CD4-positive, alpha-beta memory T cell (primary cell): ENCODE measurements at regions not wholly inside any gene's neighbourhood (a gene's known extent, or its start where the extent isn't known, plus 50 kb on each side); places are given as distances from the start of the nearest gene placed in this dataset. TPM values are rescaled to one million over a fixed set of nuclear protein-coding genes. Genes with fewer than 3 reads are reported as not detected.

Experiments
- CTCF ChIA-PET: fragments of 350-600 bp; sonication (Branson Sonifier 250); formaldehyde crosslinking; loops from one replicate; lab custom pipeline; 2021; ENCODE audit warnings: inconsistent platforms; ENCODE audit not compliant: partially characterized antibody; lab: Charles Lee
- POLR2A ChIA-PET: fragments of 350-600 bp; sonication (Branson Sonifier 250); formaldehyde crosslinking; loops from one replicate; lab custom pipeline; 2021; ENCODE audit not compliant: partially characterized antibody; lab: Charles Lee
- DNase-seq, 5 donors: peaks; one replicate each; pipeline versions ENCODE4 v3.0.0 to v3.0.0-alpha.2; 2020 to 2022; ENCODE audit warnings: mixed read lengths in 1 of 5
- H3K27ac ChIP-seq: one replicate; pipeline ENCODE4 v1.7.0; 2013; ENCODE audit warnings: low read depth, low read length
- H3K27me3 ChIP-seq: 2 replicates; pipeline ENCODE4 v1.7.0; 2013; ENCODE audit warnings: mild to moderate bottlenecking, low read length, moderate library complexity; ENCODE audit not compliant: insufficient read depth
- H3K36me3 ChIP-seq: 2 replicates; pipeline ENCODE4 v1.7.0; 2013; ENCODE audit warnings: mild to moderate bottlenecking, low read length, moderate library complexity; ENCODE audit not compliant: insufficient read depth
- H3K4me1 ChIP-seq: 2 replicates; pipeline ENCODE4 v1.7.0; 2013; ENCODE audit warnings: mild to moderate bottlenecking, low read length, moderate library complexity; ENCODE audit not compliant: insufficient read depth
- H3K4me3 ChIP-seq, 2 donors: one replicate each; pipeline ENCODE4 v1.7.0; 2013; ENCODE audit warnings: low read length in 2 of 2, mild to moderate bottlenecking in 1 of 2
- H3K9me3 ChIP-seq, 2 donors: one replicate each; pipeline ENCODE4 v1.7.0; 2013; ENCODE audit warnings: low read length in 2 of 2, control low read depth in 1 of 2; ENCODE audit not compliant: control insufficient read depth in 1 of 2
- H3K27ac Mint-ChIP-seq, 7 donors: one replicate each; pipeline ENCODE4 v1.8.0; 2020 to 2021; ENCODE audit warnings: mixed read lengths in 7 of 7, mild to moderate bottlenecking in 6 of 7, inconsistent platforms in 3 of 7, moderate library complexity in 3 of 7
- H3K27me3 Mint-ChIP-seq, 2 donors: one replicate each; pipeline ENCODE4 v1.8.0; 2020 to 2021; ENCODE audit warnings: mixed read lengths in 2 of 2
- H3K36me3 Mint-ChIP-seq, 2 donors: one replicate each; pipeline ENCODE4 v1.8.0; 2020 to 2021; ENCODE audit warnings: mixed read lengths in 2 of 2, inconsistent platforms in 1 of 2, mild to moderate bottlenecking in 1 of 2
- H3K4me1 Mint-ChIP-seq, 4 donors: one replicate each; pipeline ENCODE4 v1.8.0; 2020 to 2021; ENCODE audit warnings: mixed read lengths in 4 of 4, mild to moderate bottlenecking in 1 of 4
- H3K4me3 Mint-ChIP-seq, 8 donors: one replicate each; pipeline ENCODE4 v1.8.0; 2020 to 2021; ENCODE audit warnings: mixed read lengths in 8 of 8, mild to moderate bottlenecking in 7 of 8, moderate library complexity in 6 of 8, inconsistent platforms in 3 of 8
- H3K9me3 Mint-ChIP-seq, 8 donors: one replicate each; pipeline ENCODE4 v1.8.0; 2020 to 2021; ENCODE audit warnings: mixed read lengths in 8 of 8, mild to moderate bottlenecking in 5 of 8, inconsistent platforms in 3 of 8, moderate library complexity in 1 of 8
- intact Hi-C: fragments of 100-400 bp; cut with micrococcal nuclease; formaldehyde crosslinking; loops from one replicate; pipeline ENCODE4 v1.15.1; 2023
- microRNA-seq: library from miRNA; unstranded; fragments of <30 nt; microRNA quantifications from one replicate; pipeline ENCODE4 v1.2.0, GENCODE V29; 2021; ENCODE audit warnings: borderline replicate concordance, borderline number of aligned reads, borderline microRNAs expressed, mixed read lengths

- Mint-ChIP-seq H3K4me3 (no peak overlapping the region), H3K9me3 (peaks cover 0 to 3% (median under 1%) of the 10 kb centered on the region in 8 donors), H3K4me1 (no peaks in the 10 kb centered on the region), H3K36me3 (no peaks in the 10 kb centered on the region), H3K27ac (peak overlapping the region in 1 of 7 donors; percentile 49), H3K27me3 (peaks cover 15 to 17% of the 10 kb centered on the region in 2 donors)
- intact Hi-C loops: no loop called here
- Histone ChIP-seq H3K4me1 (no peaks in the 10 kb centered on the region), H3K4me3 (no peak overlapping the region), H3K27me3 (no peaks in the 10 kb centered on the region), H3K9me3 (no peaks in the 10 kb centered on the region), H3K27ac (no peak overlapping the region), H3K36me3 (no peaks in the 10 kb centered on the region)
- CTCF ChIA-PET: no interaction called here
- no peak for DNase-seq
- POLR2A ChIA-PET: no interaction called here
Observed at GRCh38 chr5:154528005-154528594, 50.1 kb upstream of the HAND1 start.

Small RNAs in the stretch of these regions (microRNA-seq; reads per million reads assigned to microRNA genes)
- gene MIR1303 (not detected), gene MIR3141 (not detected)
